GM12878 (cell line): ENCODE measurements at regions not wholly inside any gene's neighbourhood (a gene's known extent, or its start where the extent isn't known, plus 50 kb on each side); places are given as distances from the start of the nearest gene placed in this dataset.

Experiments
- ATAC-seq: fragments of 200-7000 bp; cut with Tn5 transposase; 3 replicates; pipeline ENCODE4 v1.9.1; 2020; ENCODE audit warnings: mild to moderate bottlenecking, moderate library complexity
- BruUV-seq: library from RNA; stranded (reverse); fragments of 400-500 nt; replicated peaks from 2 replicates; lab custom pipeline; 2021; lab: Mats Ljungman, UMichigan
- CTCF ChIA-PET: fragments of 300-600 bp; sonication (Branson Sonifier 250); formaldehyde crosslinking; extraction: SDS; loops from one replicate; lab custom pipeline; 2021; ENCODE audit warnings: inconsistent platforms; lab: Yijun Ruan, JAX
- POLR2A ChIA-PET: fragments of 350-600 bp; formaldehyde crosslinking; extraction: SDS; loops from one replicate; lab custom pipeline; 2021; ENCODE audit warnings: inconsistent platforms; lab: Charles Lee
- RAD21 ChIA-PET: fragments of 300-600 bp; sonication (Branson Sonifier 250); formaldehyde crosslinking; loops from one replicate; lab custom pipeline; 2023; ENCODE audit warnings: antibody characterized with exemption; ENCODE audit not compliant: unreplicated experiment; lab: Charles Lee
- SMC1A ChIA-PET: fragments of 300-600 bp; sonication (Branson Sonifier 250); formaldehyde crosslinking; loops from one replicate; lab custom pipeline; 2023; ENCODE audit not compliant: unreplicated experiment, uncharacterized antibody; lab: Charles Lee
- DNase-seq: peaks from one replicate; pipeline ENCODE4 v3.0.0-alpha.2; 2011; ENCODE audit warnings: low read depth, low spot score
- FAIRE-seq: peaks from 3 replicates; lab custom pipeline; 2011; peaks lifted over from hg19 to GRCh38; lab: Jason Lieb, UNC
- H2AFZ ChIP-seq: 2 replicates; pipeline ENCODE4 v1.6.0; 2011; ENCODE audit warnings: low read depth, low read length, control low read depth; ENCODE audit not compliant: control insufficient read depth
- H3K27ac ChIP-seq: 2 replicates; pipeline ENCODE4 v1.5.1; 2011; ENCODE audit warnings: control low read depth; ENCODE audit not compliant: control insufficient read depth, insufficient read depth
- H3K27me3 ChIP-seq, 2 experiments: replicated peaks in 1 of 2; 2 replicates each; pipeline versions ENCODE4 v1.6.0 to v1.6.1; 2011; ENCODE audit warnings: low read length in 1 of 2; ENCODE audit not compliant: control insufficient read depth in 2 of 2, insufficient read depth in 2 of 2
- H3K36me3 ChIP-seq, 2 experiments: 2 replicates each; pipeline ENCODE4 v1.5.1; 2011; ENCODE audit warnings: low read length in 1 of 2; ENCODE audit not compliant: control insufficient read depth in 2 of 2, insufficient read depth in 2 of 2
- H3K4me1 ChIP-seq: 2 replicates; pipeline ENCODE4 v1.6.1; 2011; ENCODE audit warnings: mild to moderate bottlenecking, low read length, moderate library complexity, mixed read lengths; ENCODE audit not compliant: control insufficient read depth, insufficient read depth
- H3K4me2 ChIP-seq: 2 replicates; pipeline ENCODE4 v1.6.0; 2011; ENCODE audit warnings: control low read depth; ENCODE audit not compliant: control insufficient read depth, insufficient read depth
- H3K4me3 ChIP-seq: fragments of 200-600 bp; sonication (generic); 2 replicates; pipeline ENCODE4 v1.5.1; 2016
- H3K79me2 ChIP-seq: 2 replicates; pipeline ENCODE4 v1.6.0; 2011; ENCODE audit warnings: low read length; ENCODE audit not compliant: control insufficient read depth, insufficient read depth
- H3K9ac ChIP-seq: 2 replicates; pipeline ENCODE4 v1.8.0; 2011; ENCODE audit warnings: low read length, control low read depth, mixed read lengths; ENCODE audit not compliant: control insufficient read depth, insufficient read depth
- H3K9me3 ChIP-seq: replicated peaks from 3 replicates; pipeline ENCODE4 v1.5.1; 2011; ENCODE audit warnings: mild to moderate bottlenecking, low read length; ENCODE audit not compliant: control insufficient read depth, insufficient read depth
- H4K20me1 ChIP-seq: 2 replicates; pipeline ENCODE4 v1.6.0; 2011; ENCODE audit not compliant: control insufficient read depth, insufficient read depth
- BCLAF1 ChIP-seq: fragments of 450-650 bp; IDR thresholded peaks from 2 replicates; pipeline ENCODE4 v1.6.1; 2017; ENCODE audit warnings: antibody characterized with exemption, mild to moderate bottlenecking, moderate library complexity
- CBX5 ChIP-seq: sonication (generic); IDR thresholded peaks from 2 replicates; pipeline ENCODE4 v1.6.1; 2016; ENCODE audit warnings: low read depth, moderate library complexity, mild to moderate bottlenecking, inconsistent platforms
- CHD1 ChIP-seq: IDR thresholded peaks from 2 replicates; pipeline ENCODE4 v1.6.1; 2012; ENCODE audit warnings: low read depth, low read length, improper control_type of control experiment
- CHD2 ChIP-seq: IDR thresholded peaks from 2 replicates; pipeline ENCODE4 v1.6.1; 2011; ENCODE audit warnings: low read depth, low read length, improper control_type of control experiment, borderline replicate concordance
- ESRRA ChIP-seq: IDR thresholded peaks from 2 replicates; pipeline ENCODE4 v1.6.1; 2012; ENCODE audit warnings: mild to moderate bottlenecking, low read length, improper control_type of control experiment
- IRF5 ChIP-seq: fragments of 450-650 bp; IDR thresholded peaks from 2 replicates; pipeline ENCODE4 v1.6.1; 2017; ENCODE audit warnings: borderline replicate concordance
- MYC ChIP-seq: IDR thresholded peaks from 2 replicates; pipeline ENCODE4 v1.6.1; 2011; ENCODE audit warnings: mild to moderate bottlenecking, low read length, moderate library complexity, inconsistent platforms; ENCODE audit not compliant: insufficient read depth, insufficient replicate concordance, insufficient read length, severe bottlenecking
- NFIC ChIP-seq: IDR thresholded peaks from 2 replicates; pipeline ENCODE4 v1.6.1; 2012; ENCODE audit warnings: low read depth, mild to moderate bottlenecking, inconsistent platforms, low read length, moderate library complexity
- SIN3A ChIP-seq: IDR thresholded peaks from 2 replicates; pipeline ENCODE4 v1.6.1; 2012; ENCODE audit warnings: low read depth, low read length, improper control_type of control experiment
- SPI1 ChIP-seq: IDR thresholded peaks from 2 replicates; pipeline ENCODE4 v1.6.1; 2011; ENCODE audit warnings: low read depth, mild to moderate bottlenecking, low read length, moderate library complexity, borderline replicate concordance; ENCODE audit not compliant: insufficient read depth
- SUZ12 ChIP-seq: fragments of 200-600 bp; sonication (generic); IDR thresholded peaks from one replicate; pipeline ENCODE4 v1.6.1; 2018; ENCODE audit warnings: antibody characterized with exemption, mild to moderate bottlenecking; ENCODE audit not compliant: unreplicated experiment
- WGBS: methylation state at CpG from one replicate; pipeline ENCODE4 v1.1.6; 2016; ENCODE audit warnings: low lambda C conversion rate; ENCODE audit not compliant: insufficient replicate concordance, insufficient coverage; ENCODE audit errors: missing lambda C conversion rate; 5-methylcytosine and 5-hydroxymethylcytosine counted together
- in situ Hi-C: fragments of 300-500 bp; cut with MboI; formaldehyde crosslinking; loops from 9 replicates; pipeline ENCODE4 v1.14.3; 2018; ENCODE audit warnings: mixed read lengths
- intact Hi-C: fragments of 100-400 bp; cut with micrococcal nuclease; formaldehyde crosslinking; loops from one replicate; pipeline ENCODE4 v1.14.2; 2022; ENCODE audit not compliant: unreplicated experiment
- TF ChIP-seq, protein P1 (sequence below): IDR thresholded peaks from 2 replicates; pipeline ENCODE4 v1.6.1; 2012; ENCODE audit warnings: low read depth, low read length, improper control_type of control experiment
- TF ChIP-seq, protein P2 (sequence below): fragments of 450-650 bp; formaldehyde crosslinking; IDR thresholded peaks from 2 replicates; pipeline ENCODE4 v1.4.0; 2022; ENCODE audit warnings: mild to moderate bottlenecking, moderate library complexity

DNA sequence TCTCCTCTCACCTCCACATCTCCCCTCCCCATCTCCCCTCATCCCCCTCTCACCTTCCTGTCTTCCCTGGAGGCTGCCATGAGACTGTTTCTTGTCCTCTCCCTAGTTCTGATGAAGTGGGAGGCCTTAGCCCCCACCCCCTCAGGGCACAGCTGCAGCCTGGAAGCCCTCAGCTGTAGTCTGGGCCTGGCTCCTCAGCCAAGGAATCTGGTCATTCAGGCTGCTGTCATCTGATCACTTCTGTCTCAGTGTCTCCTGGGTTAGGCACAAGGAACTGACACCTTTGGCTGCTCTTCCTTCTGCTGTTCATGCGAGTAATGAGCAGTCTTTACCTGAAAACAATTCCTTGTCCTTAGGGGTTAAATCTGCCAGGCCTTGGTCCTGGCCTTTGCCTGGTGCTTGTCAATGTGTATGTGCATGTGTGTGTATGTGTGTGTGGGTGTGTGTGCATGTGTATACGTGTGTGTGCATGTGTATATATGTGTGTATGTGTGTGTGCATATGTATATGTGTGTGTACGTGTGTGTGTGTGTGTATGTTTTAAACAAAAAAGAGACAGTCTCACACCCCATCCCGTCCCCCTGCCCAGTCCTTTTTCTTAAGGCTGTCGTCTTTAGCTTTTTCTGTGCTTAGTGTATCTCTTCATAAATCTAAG, 153.5 kb upstream of the TMEM72 start (continued):
- TF ChIP-seq BCLAF1, result no peak
- no peak for TF ChIP-seq ESRRA
- no peak for TF ChIP-seq MYC
- TF ChIP-seq CBX5, result no peak
- TF ChIP-seq SUZ12, result no peak
- no peak for TF ChIP-seq CHD2
- TF ChIP-seq, all 136 proteins: peak for 0

DNA sequence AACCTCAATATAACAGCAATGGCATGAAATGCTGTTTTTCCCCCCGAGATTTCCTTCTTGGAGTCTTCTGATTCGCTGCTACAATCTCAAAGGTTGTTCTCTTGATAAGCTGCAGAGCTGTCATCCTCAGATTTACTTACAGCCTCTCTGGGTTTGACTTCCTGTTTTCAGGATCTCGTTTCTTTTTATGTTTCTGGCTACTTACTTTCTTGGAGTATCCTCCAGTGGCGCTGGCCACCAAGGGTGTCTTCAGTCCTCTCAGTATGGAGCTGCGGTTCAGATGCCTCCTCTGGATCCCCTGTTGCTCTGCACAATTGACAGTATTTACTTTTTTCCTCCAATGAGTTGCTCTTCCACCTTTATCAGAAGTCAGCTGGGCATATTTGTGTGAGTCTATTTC, 152.0 kb upstream of the TMEM72 start:
- Histone ChIP-seq H2AFZ (no peak overlapping the region), H3K4me2 (no peak overlapping the region), H3K4me1 (no peaks in the 10 kb centered on the region), H3K36me3 (no peaks in the 10 kb centered on the region), H3K9ac (no peak overlapping the region), H3K4me3 (no peak overlapping the region), H3K79me2 (no peaks in the 10 kb centered on the region), H3K27me3 (no peaks in the 10 kb centered on the region), H3K9me3 (no peaks in the 10 kb centered on the region), H3K27ac (no peak overlapping the region), H4K20me1 (no peaks in the 10 kb centered on the region)
- intact Hi-C loops (no loop called here), in situ Hi-C loops (no loop called here)
- DNase-seq (no peak), FAIRE-seq (no peak), ATAC-seq (no peak)
- 0% methylated on average over 5 of the region's 5 CpGs for WGBS
- BruUV-seq, result no TSS peak
- RAD21 ChIA-PET, result no interaction called here
- SMC1A ChIA-PET, result no interaction called here
- CTCF ChIA-PET, result no interaction called here
- POLR2A ChIA-PET, result no interaction called here
- TF ChIP-seq CHD1 (no peak), NFIC (no peak), SPI1 (peak; percentile 9; the same call in 1 of the 2 replicates), SIN3A (no peak), IRF5 (no peak)
- TF ChIP-seq, protein P1, sequence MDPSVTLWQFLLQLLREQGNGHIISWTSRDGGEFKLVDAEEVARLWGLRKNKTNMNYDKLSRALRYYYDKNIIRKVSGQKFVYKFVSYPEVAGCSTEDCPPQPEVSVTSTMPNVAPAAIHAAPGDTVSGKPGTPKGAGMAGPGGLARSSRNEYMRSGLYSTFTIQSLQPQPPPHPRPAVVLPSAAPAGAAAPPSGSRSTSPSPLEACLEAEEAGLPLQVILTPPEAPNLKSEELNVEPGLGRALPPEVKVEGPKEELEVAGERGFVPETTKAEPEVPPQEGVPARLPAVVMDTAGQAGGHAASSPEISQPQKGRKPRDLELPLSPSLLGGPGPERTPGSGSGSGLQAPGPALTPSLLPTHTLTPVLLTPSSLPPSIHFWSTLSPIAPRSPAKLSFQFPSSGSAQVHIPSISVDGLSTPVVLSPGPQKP, result no peak
- TF ChIP-seq, protein P2, sequence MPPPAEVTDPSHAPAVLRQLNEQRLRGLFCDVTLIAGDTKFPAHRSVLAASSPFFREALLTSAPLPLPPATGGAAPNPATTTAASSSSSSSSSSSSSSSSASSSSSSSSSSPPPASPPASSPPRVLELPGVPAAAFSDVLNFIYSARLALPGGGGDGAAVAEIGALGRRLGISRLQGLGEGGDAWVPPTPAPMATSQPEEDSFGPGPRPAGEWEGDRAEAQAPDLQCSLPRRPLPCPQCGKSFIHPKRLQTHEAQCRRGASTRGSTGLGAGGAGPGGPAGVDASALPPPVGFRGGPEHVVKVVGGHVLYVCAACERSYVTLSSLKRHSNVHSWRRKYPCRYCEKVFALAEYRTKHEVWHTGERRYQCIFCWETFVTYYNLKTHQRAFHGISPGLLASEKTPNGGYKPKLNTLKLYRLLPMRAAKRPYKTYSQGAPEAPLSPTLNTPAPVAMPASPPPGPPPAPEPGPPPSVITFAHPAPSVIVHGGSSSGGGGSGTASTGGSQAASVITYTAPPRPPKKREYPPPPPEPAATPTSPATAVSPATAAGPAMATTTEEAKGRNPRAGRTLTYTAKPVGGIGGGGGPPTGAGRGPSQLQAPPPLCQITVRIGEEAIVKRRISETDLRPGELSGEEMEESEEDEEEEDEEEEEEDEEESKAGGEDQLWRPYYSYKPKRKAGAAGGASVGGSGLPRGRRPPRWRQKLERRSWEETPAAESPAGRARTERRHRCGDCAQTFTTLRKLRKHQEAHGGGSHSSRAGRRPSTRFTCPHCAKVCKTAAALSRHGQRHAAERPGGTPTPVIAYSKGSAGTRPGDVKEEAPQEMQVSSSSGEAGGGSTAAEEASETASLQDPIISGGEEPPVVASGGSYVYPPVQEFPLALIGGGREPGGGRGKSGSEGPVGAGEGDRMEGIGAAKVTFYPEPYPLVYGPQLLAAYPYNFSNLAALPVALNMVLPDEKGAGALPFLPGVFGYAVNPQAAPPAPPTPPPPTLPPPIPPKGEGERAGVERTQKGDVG (CRISPR knock-in tag), result no peak
